Fibroblast of pulmonary artery (primary cell): ENCODE measurements at regions not wholly inside any gene's neighbourhood (a gene's known extent, or its start where the extent isn't known, plus 50 kb on each side); places are given as distances from the start of the nearest gene placed in this dataset.

Source experiments
- DNase-seq: peaks from one replicate; pipeline ENCODE4 v3.0.0-alpha.2; 2010; ENCODE audit warnings: low read depth
- H3K4me3 ChIP-seq: replicated peaks from 2 replicates; pipeline ENCODE4 v1.5.1; 2011; ENCODE audit warnings: low read depth, mild to moderate bottlenecking, control low read depth, low read length, moderate library complexity
- CTCF ChIP-seq: IDR thresholded peaks from 2 replicates; pipeline ENCODE4 v1.5.1; 2011; ENCODE audit warnings: mild to moderate bottlenecking, control low read depth, low read length, inconsistent platforms; ENCODE audit errors: missing control alignments

GRCh38 chr4:133464311-133464710 is 315.2 kb downstream of the PCDH10 start:
- peak; percentile 5 for DNase-seq
- no peak overlapping the region for H3K4me3 ChIP-seq
- no peak for TF ChIP-seq CTCF

GRCh38 chr4:133452678-133453077 is 303.6 kb downstream of the PCDH10 start:
- TF ChIP-seq CTCF = no peak
- no peak overlapping the region for H3K4me3 ChIP-seq
- no peak for DNase-seq

GRCh38 chr4:133450813-133451212 is 301.7 kb downstream of the PCDH10 start:
- no peak overlapping the region for H3K4me3 ChIP-seq
- no peak for DNase-seq
- TF ChIP-seq CTCF = no peak

GRCh38 chr4:133440404-133440803 is 291.3 kb downstream of the PCDH10 start:
- no peak for DNase-seq
- H3K4me3 ChIP-seq = no peak overlapping the region
- no peak for TF ChIP-seq CTCF

GRCh38 chr4:133439830-133440229 is 290.7 kb downstream of the PCDH10 start:
- TF ChIP-seq CTCF = no peak
- DNase-seq = no peak

GRCh38 chr4:133424605-133425004 is 275.5 kb downstream of the PCDH10 start:
- no peak overlapping the region for H3K4me3 ChIP-seq
- DNase-seq = no peak
- TF ChIP-seq CTCF = no peak

More at GRCh38 chr4:133439830-133440229, 290.7 kb downstream of the PCDH10 start:
- H3K4me3 ChIP-seq = no peak overlapping the region

GRCh38 chr4:133403913-133404312 is 254.8 kb downstream of the PCDH10 start:
- DNase-seq = no peak
- no peak overlapping the region for H3K4me3 ChIP-seq
- no peak for TF ChIP-seq CTCF
